NB4 (cell line): ENCODE measurements at regions not wholly inside any gene's neighbourhood (a gene's known extent, or its start where the extent isn't known, plus 50 kb on each side); places are given as distances from the start of the nearest gene placed in this dataset.

Source experiments
- DNase-seq: peaks from one replicate; pipeline ENCODE4 v3.0.0; 2010; ENCODE audit warnings: low read depth
- H3K4me3 ChIP-seq: one replicate; pipeline ENCODE4 v1.5.1; 2011; ENCODE audit warnings: mild to moderate bottlenecking, low read depth, low read length, moderate library complexity
- MYC ChIP-seq: IDR thresholded peaks from 2 replicates; pipeline ENCODE4 v1.6.1; 2011; ENCODE audit warnings: low read depth, low read length
- POLR2A ChIP-seq: IDR thresholded peaks from 2 replicates; pipeline ENCODE4 v1.6.1; 2011; ENCODE audit warnings: mild to moderate bottlenecking; ENCODE audit not compliant: insufficient read length; ENCODE audit errors: extremely low read depth
- TF ChIP-seq, protein P1 (sequence below): IDR thresholded peaks from one replicate; pipeline ENCODE4 v1.5.1; 2012; ENCODE audit warnings: low read depth, low read length
- TF ChIP-seq, protein P2 (sequence below): IDR thresholded peaks from 2 replicates; pipeline ENCODE4 v1.6.1; 2011; ENCODE audit warnings: low read depth, low read length

DNA sequence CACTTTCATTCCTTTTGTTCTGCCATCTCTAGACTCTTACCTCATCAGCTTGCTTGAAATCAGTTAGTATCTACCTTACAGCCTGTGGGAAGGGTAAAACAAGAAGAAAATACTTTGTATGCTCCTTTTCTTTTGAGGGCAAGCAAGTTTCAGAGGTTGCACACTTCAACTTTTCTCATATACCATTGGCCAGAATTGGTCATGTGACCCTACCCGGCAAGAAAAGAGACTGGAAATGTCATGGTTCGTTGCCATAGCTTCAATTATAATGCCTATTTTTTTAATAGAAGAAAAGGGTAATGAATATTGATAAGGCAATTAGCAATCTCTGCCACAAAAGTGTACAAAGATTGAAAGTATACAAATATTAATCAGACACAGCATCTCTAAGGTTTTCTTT lies 346.7 kb upstream of the TACR3 start:
- TF ChIP-seq, protein P1, sequence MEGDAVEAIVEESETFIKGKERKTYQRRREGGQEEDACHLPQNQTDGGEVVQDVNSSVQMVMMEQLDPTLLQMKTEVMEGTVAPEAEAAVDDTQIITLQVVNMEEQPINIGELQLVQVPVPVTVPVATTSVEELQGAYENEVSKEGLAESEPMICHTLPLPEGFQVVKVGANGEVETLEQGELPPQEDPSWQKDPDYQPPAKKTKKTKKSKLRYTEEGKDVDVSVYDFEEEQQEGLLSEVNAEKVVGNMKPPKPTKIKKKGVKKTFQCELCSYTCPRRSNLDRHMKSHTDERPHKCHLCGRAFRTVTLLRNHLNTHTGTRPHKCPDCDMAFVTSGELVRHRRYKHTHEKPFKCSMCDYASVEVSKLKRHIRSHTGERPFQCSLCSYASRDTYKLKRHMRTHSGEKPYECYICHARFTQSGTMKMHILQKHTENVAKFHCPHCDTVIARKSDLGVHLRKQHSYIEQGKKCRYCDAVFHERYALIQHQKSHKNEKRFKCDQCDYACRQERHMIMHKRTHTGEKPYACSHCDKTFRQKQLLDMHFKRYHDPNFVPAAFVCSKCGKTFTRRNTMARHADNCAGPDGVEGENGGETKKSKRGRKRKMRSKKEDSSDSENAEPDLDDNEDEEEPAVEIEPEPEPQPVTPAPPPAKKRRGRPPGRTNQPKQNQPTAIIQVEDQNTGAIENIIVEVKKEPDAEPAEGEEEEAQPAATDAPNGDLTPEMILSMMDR = no peak
- TF ChIP-seq MYC (no peak), POLR2A (no peak)
- TF ChIP-seq, protein P2, sequence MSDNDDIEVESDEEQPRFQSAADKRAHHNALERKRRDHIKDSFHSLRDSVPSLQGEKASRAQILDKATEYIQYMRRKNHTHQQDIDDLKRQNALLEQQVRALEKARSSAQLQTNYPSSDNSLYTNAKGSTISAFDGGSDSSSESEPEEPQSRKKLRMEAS = no peak
- H3K4me3 ChIP-seq = no peak overlapping the region
- no peak for DNase-seq

DNA sequence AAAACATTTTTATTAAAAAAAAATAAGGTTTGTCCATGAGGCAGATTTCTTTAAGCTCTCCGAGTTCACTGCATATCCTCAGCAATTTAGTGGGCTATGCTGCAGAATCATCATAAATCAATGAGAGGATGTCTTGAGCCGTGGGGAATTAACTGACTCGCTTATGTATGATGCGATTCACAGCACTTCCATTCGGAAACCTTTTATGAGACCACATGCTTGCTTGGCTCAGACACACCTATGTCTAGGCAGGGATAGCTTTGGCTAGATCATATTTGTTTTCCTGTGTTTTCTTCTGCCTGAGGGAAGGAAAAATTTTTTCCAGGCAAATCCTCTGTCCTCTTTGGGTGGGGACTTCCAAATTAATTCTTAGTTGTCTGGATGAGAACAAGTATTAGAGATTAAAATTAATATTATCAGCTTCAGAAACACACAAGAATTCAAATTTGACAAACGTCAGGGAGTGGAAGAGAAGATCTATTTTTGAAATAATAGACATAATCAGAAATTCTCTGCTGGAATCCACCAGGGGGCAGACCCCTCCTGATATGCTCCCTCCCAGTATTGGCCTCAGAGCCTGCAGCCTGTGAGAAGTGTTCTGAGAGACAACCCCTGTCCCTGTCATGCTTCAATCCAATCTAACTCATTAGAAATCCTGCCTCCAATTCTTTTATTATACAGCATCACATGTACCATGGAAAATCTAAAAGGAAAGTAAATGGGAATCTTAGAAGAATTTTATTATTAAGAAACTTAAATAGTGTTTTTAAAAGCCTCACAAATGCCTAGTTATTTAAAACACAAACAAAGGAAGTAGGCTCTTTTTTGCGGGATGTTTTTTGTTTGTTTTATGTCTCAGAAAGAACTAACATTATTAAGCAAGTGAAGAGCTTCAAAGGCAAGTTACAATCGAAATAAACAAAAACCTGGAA lies 345.1 kb upstream of the TACR3 start:
- DNase-seq = peak; percentile 51
- no peak overlapping the region for H3K4me3 ChIP-seq
- no peak for TF ChIP-seq POLR2A
- TF ChIP-seq, protein P1 = peak; percentile 36
- TF ChIP-seq, protein P2 = no peak
- TF ChIP-seq MYC = no peak

DNA sequence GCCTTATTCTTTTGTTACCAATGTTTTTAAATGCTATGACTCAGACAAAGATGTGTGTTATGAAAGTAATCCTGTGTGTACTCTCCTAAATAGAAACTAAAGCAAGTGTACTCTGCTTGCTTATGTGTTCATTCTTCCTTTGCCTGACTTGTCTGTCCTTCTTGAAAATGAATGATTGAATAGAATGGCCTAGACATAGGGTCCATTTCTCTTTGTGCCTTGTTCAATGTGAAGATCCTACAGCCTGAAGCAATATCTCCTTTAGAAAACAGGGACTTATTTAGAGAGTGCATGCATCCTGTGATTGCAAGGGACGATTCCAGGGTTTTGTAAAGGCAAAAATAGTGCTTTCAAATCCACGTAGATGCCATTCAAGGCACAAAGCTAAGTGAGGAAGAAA lies 343.6 kb upstream of the TACR3 start:
- H3K4me3 ChIP-seq = no peak overlapping the region
- TF ChIP-seq, protein P1 = no peak
- TF ChIP-seq POLR2A (no peak), MYC (no peak)
- TF ChIP-seq, protein P2 = no peak
- DNase-seq = no peak

DNA sequence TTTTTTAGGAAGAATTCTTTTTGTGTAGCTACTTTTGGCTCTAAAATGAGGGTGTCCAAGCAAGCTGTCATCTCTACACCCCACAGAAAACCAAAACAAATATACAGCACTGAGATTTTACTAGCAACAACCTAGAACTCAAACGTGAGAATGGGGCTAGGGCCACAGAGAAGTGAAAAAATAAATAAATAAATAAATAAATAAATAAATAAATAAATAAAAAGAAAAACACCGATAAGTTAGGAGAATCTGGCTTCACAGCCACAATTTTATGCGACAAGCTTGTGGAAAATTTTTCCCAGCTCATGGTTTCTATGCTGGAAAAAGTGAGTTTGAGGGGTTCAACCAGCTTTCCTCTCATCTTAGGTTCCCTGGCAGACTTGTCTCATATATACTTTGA lies 324.6 kb upstream of the TACR3 start:
- DNase-seq = no peak
- TF ChIP-seq POLR2A = no peak
- TF ChIP-seq, protein P1 = no peak
- TF ChIP-seq MYC = no peak
- TF ChIP-seq, protein P2 = no peak
- no peak overlapping the region for H3K4me3 ChIP-seq

DNA sequence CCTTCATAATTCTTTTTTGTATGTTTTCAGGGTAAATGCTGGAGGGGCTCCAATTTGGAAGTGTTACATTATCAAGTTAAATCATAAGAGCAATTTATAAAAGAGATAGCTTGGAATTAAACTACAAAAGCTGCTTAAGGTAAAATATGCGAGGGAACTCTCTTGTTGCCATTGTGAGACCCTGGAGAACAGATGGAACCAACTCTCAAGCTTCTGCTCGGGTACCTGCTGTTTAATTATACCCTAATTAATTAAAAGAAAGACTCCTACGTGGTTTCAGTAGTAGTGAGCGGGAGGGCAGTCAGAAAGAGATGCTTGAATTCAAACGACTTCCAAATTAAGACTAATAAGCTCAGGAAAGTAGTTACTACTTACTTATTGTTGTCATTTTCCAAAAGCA lies 313.1 kb upstream of the TACR3 start:
- TF ChIP-seq MYC (no peak), POLR2A (no peak)
- no peak for DNase-seq
- H3K4me3 ChIP-seq = no peak overlapping the region

DNA sequence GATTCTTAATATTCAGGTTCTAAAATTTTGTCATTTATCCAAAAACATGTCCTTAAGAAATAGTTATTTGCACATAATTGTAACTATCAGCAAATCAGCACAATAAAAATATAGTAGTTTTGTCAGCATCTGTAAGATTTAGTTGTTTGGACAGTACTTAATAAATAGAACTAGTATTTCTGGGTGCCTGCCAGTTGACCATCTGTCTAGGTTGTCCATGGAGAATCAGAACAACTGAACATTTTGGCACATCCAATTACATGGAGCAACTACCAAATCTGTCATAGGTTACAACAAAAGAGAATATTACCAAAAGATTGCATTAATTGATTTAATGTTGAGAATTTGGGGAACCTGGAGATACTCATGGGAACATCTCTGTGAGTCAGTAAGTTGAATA lies 305.5 kb upstream of the TACR3 start:
- TF ChIP-seq MYC (no peak), POLR2A (no peak)
- TF ChIP-seq, protein P2 = no peak
- TF ChIP-seq, protein P1 = no peak
- no peak for DNase-seq
- no peak overlapping the region for H3K4me3 ChIP-seq
